NB4 (cell line): ENCODE measurements at regions not wholly inside any gene's neighbourhood (a gene's known extent, or its start where the extent isn't known, plus 50 kb on each side); places are given as distances from the start of the nearest gene placed in this dataset.

Experiments used
- CTCF ChIP-seq: IDR thresholded peaks from one replicate; pipeline ENCODE4 v1.5.1; 2012; ENCODE audit warnings: low read depth, low read length
- MAX ChIP-seq: IDR thresholded peaks from 2 replicates; pipeline ENCODE4 v1.6.1; 2011; ENCODE audit warnings: low read depth, low read length
- POLR2A ChIP-seq: IDR thresholded peaks from 2 replicates; pipeline ENCODE4 v1.6.1; 2011; ENCODE audit warnings: mild to moderate bottlenecking; ENCODE audit not compliant: insufficient read length; ENCODE audit errors: extremely low read depth

GRCh38 chr3:78021710-78022109 is 981.8 kb downstream of the ROBO2 start:
- no peak for TF ChIP-seq CTCF
- no peak for TF ChIP-seq MAX
- TF ChIP-seq POLR2A = no peak
